Immature natural killer cell (primary cell): ENCODE measurements at regions not wholly inside any gene's neighbourhood (a gene's known extent, or its start where the extent isn't known, plus 50 kb on each side); places are given as distances from the start of the nearest gene placed in this dataset.
A peak's percentile ranks its signal among the peaks of the same experiment; 100 is the strongest.

ENCODE experiments used
- DNase-seq, 3 donors: peaks; one replicate each; pipeline ENCODE4 v3.0.0; 2022; ENCODE audit warnings: mixed read lengths in 1 of 3
- H3K27ac Mint-ChIP-seq, 6 donors: one replicate each; pipeline ENCODE4 v1.8.0; 2020; ENCODE audit warnings: mixed read lengths in 6 of 6, mild to moderate bottlenecking in 5 of 6, inconsistent platforms in 4 of 6, moderate library complexity in 3 of 6
- H3K27me3 Mint-ChIP-seq, 3 donors: one replicate each; pipeline ENCODE4 v1.8.0; 2020 to 2021; ENCODE audit warnings: low read depth in 3 of 3, mild to moderate bottlenecking in 3 of 3, mixed read lengths in 3 of 3, moderate library complexity in 3 of 3, inconsistent platforms in 1 of 3
- H3K36me3 Mint-ChIP-seq, 3 donors: one replicate each; pipeline ENCODE4 v1.8.0; 2020; ENCODE audit warnings: mixed read lengths in 3 of 3, inconsistent platforms in 2 of 3, mild to moderate bottlenecking in 2 of 3
- H3K4me1 Mint-ChIP-seq, 2 donors: one replicate each; pipeline ENCODE4 v1.8.0; 2020; ENCODE audit warnings: inconsistent platforms in 2 of 2, mild to moderate bottlenecking in 2 of 2, mixed read lengths in 2 of 2, moderate library complexity in 1 of 2
- H3K4me3 Mint-ChIP-seq, 5 donors: one replicate each; pipeline ENCODE4 v1.8.0; 2020; ENCODE audit warnings: mild to moderate bottlenecking in 5 of 5, mixed read lengths in 5 of 5, inconsistent platforms in 3 of 5, moderate library complexity in 3 of 5
- H3K9me3 Mint-ChIP-seq, 6 donors: one replicate each; pipeline ENCODE4 v1.8.0; 2020; ENCODE audit warnings: mild to moderate bottlenecking in 6 of 6, mixed read lengths in 6 of 6, inconsistent platforms in 4 of 6, moderate library complexity in 3 of 6

DNA sequence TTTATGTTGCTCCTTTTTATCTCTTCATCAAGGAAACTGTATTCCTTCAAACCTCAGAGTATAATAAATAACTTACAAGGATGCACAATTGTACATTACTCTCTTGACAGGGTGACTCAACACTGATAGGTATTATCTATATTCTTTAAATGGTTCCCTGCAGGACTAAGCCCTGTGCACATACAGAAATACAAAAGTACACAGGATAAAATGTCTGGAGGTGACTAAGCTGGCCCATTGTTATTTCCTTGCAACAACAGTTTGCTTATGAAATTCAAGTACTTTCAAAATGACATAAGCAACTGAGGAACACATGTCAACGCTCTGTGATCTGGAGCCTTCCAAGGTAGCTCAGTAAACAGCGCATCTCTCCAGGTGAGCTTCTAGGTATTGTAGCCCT is 83.8 kb upstream of the RPL34 start:
- H3K4me1 Mint-ChIP-seq, result peaks cover 33% of the 10 kb centered on the region in 2 donors
- no peak overlapping the region for H3K4me3 Mint-ChIP-seq
- DNase-seq, result no peak
- H3K9me3 Mint-ChIP-seq, result no peaks in the 10 kb centered on the region
- peaks cover 0 to 13% (median 4%) of the 10 kb centered on the region in 3 donors for H3K27me3 Mint-ChIP-seq
- peaks cover 0 to 11% (median 8%) of the 10 kb centered on the region in 3 donors for H3K36me3 Mint-ChIP-seq
- no peak overlapping the region for H3K27ac Mint-ChIP-seq

DNA sequence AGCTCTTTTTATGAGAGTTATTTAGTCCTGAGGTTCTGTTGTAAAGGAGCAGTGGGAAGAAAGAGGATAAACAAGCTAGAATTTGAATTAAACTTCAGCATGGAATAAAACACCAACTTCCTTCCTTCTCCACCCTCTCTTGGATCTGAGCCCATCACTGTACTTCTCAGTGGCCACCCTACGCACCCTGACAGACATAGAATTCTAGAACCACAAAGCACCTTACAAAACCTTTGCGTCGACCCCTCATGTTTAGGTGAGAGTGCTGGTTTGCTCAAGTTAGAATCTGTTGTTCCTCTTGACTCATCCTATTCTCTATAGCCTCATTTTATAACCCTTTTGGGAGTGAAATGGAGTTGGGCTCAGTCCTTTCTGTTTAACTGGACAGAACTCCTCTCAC is 84.6 kb upstream of the RPL34 start:
- Mint-ChIP-seq H3K27me3 (peaks cover 0 to 13% (median 4%) of the 10 kb centered on the region in 3 donors), H3K4me3 (no peak overlapping the region), H3K4me1 (peaks cover 41 to 42% of the 10 kb centered on the region in 2 donors), H3K36me3 (peaks cover 0 to 11% (median 8%) of the 10 kb centered on the region in 3 donors), H3K9me3 (no peaks in the 10 kb centered on the region), H3K27ac (peak overlapping the region in 1 of 6 donors; percentile 12)
- DNase-seq, result no peak

DNA sequence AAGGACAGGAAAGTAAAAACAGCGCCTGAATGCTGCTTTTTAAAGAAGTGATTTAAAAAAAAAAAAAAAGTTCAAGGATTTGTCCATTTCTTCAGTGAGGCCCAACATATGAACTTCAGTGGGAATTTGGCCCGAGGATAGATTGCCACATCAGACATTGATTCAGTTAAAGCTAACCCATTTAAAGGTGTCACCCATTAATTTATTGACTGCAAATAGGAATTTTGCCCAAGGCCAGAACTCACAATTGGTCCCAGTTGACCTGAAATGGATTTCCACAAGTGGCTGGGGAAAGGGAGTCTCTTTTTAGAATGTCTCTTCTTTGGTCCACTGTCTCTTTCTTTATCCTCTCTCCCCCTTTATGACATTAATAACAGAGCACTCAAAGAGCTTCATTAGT is 86.5 kb upstream of the RPL34 start:
- no peak for DNase-seq
- Mint-ChIP-seq H3K4me1 (peaks cover 45 to 58% of the 10 kb centered on the region in 2 donors), H3K9me3 (no peaks in the 10 kb centered on the region), H3K36me3 (peaks cover 0 to 11% (median 8%) of the 10 kb centered on the region in 3 donors), H3K4me3 (peak overlapping the region in 1 of 5 donors; percentile 71), H3K27me3 (peaks cover 0 to 13% (median 3%) of the 10 kb centered on the region in 3 donors), H3K27ac (no peak overlapping the region)

DNA sequence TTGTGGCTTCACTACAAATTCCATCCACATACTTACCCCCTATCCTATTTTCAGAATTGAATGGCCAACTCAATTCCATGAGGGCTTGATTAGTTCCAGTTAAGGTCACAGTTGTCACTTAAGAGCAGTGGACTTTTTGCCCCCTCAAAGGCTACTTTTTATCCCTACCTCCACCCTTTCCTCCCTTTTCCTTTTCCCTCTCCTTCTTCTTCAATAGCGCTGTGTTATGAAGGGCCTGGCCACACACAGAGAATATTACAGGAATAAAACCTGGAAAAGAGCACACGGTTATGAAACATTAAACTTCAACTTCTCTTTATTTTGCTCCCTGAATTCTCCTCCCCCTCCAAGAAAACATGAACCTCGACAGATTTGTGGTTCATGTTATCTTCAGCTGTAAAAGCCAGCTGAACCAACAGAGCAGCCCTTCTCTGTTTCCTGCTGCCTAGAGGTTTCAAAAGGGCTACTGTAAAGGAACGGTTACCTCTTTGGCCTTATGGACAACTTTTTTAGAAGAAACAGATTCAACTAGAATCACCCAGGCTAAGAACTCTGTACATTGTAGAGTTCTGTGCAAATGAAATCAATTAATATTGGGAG is 87.0 kb upstream of the RPL34 start:
- Mint-ChIP-seq H3K4me1 (peaks cover 49 to 63% of the 10 kb centered on the region in 2 donors), H3K27me3 (peaks cover 0 to 13% (median 3%) of the 10 kb centered on the region in 3 donors), H3K27ac (peak overlapping the region in 1 of 6 donors; percentile 25), H3K9me3 (no peaks in the 10 kb centered on the region), H3K4me3 (peak overlapping the region; percentile 33 to 71 (median 63)), H3K36me3 (peaks cover 0 to 11% (median 8%) of the 10 kb centered on the region in 3 donors)
- no peak for DNase-seq

DNA sequence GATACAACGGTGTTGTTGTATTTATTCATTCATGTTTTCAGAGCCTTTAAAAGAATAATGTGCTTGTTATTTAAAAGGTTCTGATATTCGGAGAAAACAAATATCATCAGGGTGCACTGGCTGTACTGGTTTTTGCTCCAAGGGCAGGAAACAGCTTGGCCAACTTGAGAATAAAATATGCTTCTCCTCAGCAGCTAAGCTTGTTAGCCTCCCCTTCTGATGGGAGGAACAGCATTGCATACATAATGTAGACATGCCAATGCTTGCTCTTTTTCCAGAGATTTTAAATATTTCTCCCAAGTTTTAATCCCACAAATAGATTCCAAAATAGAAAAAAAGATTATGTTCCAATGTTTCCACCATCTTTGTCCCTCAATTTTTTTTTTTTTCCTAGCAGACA is 87.6 kb upstream of the RPL34 start:
- DNase-seq, result no peak
- Mint-ChIP-seq H3K4me3 (peak overlapping the region; percentile 6 to 71 (median 64)), H3K27me3 (peaks cover 0 to 13% (median 3%) of the 10 kb centered on the region in 3 donors), H3K9me3 (no peaks in the 10 kb centered on the region), H3K36me3 (peaks cover 0 to 11% (median 4%) of the 10 kb centered on the region in 3 donors), H3K4me1 (peaks cover 56 to 69% of the 10 kb centered on the region in 2 donors), H3K27ac (no peak overlapping the region)

DNA sequence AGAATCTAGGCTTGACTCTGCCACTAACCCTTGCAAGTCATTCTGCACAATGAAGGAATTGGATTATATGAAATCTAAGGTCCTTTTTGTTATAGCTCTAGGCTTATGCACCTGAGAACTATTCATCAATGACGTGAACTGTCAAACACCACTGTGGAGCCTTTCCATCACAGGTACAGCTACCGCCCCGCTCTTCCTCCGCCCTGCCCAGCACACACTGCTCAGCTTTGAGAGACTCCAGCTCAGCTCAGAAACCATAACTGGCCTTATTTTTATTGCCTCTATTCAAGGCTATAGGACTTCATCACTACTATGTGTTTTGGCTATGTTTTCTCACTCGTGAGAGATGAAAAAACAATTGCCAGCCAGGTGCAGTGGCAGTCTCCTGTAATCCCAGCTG is 88.2 kb upstream of the RPL34 start:
- Mint-ChIP-seq H3K4me3 (peak overlapping the region; percentile 6 to 72 (median 64)), H3K36me3 (peaks cover 0 to 8% (median 0%) of the 10 kb centered on the region in 3 donors), H3K4me1 (peaks cover 61 to 75% of the 10 kb centered on the region in 2 donors), H3K9me3 (peaks cover 0 to 4% (median 0%) of the 10 kb centered on the region in 6 donors), H3K27ac (no peak overlapping the region), H3K27me3 (peaks cover 0 to 13% (median 3%) of the 10 kb centered on the region in 3 donors)
- no peak for DNase-seq

DNA sequence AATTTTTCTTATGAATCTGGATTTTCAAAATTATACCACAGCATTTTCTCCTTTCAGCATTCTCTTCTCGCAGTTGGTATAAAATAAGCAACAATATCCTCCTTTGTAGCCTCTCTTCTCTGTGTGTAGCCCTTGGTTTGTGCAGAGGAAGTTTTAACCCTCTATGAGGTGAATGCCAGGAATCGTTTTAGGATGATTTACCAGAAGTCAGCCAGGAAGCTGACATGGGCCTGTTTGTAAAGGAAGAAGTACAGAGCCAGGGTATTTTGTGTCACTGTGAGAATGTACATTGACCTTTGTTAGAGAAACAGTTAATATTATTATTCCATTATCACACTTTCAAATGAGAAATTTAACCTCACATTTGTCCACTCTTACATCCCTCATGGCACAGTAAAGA is 88.9 kb upstream of the RPL34 start:
- Mint-ChIP-seq H3K9me3 (peaks cover 0 to 4% (median 0%) of the 10 kb centered on the region in 6 donors), H3K27ac (peak overlapping the region in 3 of 6 donors; percentile 14 to 43 (median 37)), H3K4me1 (peaks cover 67 to 82% of the 10 kb centered on the region in 2 donors), H3K36me3 (peaks cover 0 to 7% (median 0%) of the 10 kb centered on the region in 3 donors), H3K4me3 (peak overlapping the region in 4 of 5 donors; percentile 15 to 72 (median 65)), H3K27me3 (peaks cover 0 to 13% (median 3%) of the 10 kb centered on the region in 3 donors)
- no peak for DNase-seq

DNA sequence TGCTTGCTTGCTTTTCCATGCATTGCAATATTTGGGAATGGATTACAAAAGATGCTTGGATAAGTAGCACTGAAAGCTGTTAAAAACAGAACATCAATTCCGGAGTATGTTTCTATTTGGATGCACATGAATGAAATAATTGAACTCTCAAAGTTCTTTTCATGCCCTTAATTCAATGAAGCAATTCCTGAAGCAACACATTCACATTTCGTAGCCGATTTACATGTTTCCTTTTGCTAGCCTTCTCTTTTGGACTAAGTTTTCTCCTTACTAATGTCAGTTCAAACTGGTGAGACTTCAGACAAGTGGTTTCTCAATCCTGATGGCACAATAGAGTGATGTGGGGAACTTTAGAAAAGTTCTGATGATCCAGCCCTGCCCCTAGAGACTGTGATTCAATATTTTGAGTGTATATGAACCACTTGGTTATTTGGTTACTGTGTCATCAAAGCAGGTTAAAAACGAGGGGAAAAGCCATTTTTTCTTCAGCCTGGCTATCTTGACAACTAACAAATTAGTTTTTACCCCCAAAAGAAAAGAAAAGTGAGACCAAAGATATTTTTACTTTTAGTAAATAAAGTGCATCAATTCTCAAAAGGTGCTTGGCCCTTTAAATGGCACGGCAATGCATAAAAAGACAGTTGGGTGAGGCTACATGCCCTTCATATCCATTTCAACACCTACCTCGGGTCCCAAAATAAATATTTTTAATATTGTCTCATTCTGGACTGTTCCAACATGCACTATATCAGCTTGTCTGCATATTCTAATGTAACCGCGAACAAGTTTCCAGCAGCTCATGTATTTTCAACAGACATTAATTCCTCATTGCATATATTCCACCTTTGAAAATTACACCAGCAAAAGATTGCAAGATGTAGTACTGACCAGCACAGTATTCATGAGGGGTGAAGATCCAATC is 90.1 kb upstream of the RPL34 start:
- no peak overlapping the region for H3K27ac Mint-ChIP-seq
- H3K9me3 Mint-ChIP-seq, result peaks cover 0 to 4% (median 0%) of the 10 kb centered on the region in 6 donors
- H3K27me3 Mint-ChIP-seq, result peaks cover 2 to 8% (median 3%) of the 10 kb centered on the region in 3 donors
- H3K4me1 Mint-ChIP-seq, result peaks cover 67 to 89% of the 10 kb centered on the region in 2 donors
- peaks cover under 1 to 7% (median 2%) of the 10 kb centered on the region in 3 donors for H3K36me3 Mint-ChIP-seq
- DNase-seq, result no peak
- no peak overlapping the region for H3K4me3 Mint-ChIP-seq

DNA sequence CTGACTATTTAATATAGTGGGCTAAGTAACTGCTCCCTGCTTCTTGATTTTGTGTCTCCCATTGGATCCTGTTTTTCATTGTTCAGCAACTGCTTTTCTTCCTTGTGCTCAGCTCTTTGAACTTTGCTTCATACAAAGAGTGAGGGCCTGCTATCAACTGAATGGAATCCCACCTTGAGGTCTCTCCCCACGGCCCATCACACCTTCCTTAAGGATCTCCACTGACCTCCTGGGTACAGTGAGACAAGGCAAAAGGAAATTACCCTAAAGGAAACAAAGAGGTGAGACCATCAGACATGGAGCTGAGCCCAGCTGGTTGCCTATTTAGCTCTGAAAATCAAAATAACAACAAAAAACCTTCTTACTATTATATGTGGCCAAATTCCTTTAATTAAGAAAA is 91.3 kb upstream of the RPL34 start:
- DNase-seq, result no peak
- peaks cover 68 to 88% of the 10 kb centered on the region in 2 donors for H3K4me1 Mint-ChIP-seq
- peaks cover 2 to 6% (median 3%) of the 10 kb centered on the region in 3 donors for H3K27me3 Mint-ChIP-seq
- H3K4me3 Mint-ChIP-seq, result peak overlapping the region in 1 of 5 donors; percentile 7
- H3K9me3 Mint-ChIP-seq, result peaks cover 0 to 4% (median 0%) of the 10 kb centered on the region in 6 donors
- H3K36me3 Mint-ChIP-seq, result peaks cover 5 to 11% (median 7%) of the 10 kb centered on the region in 3 donors
- peak overlapping the region in 1 of 6 donors; percentile 16 for H3K27ac Mint-ChIP-seq

DNA sequence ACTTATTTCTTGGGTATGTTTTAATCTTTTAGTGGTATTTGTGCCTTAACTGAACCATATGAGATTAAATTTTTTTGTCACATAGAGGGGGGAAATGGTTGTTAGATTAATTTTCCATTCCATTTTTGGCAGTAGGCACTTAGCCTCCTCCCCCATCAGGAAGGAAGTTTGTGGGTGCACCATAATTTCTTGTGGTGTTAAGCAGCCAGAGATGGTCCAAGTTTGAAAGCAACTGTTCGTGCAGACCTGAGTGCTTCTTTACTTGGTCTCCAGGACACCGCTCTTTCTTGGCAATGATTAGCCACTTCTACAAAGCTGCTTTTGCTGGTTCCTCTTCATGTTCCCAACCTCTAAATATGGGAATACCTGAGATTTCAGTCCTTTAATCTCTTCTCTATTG is 92.7 kb upstream of the RPL34 start:
- Mint-ChIP-seq H3K27ac (peak overlapping the region; percentile 19 to 88 (median 68)), H3K4me1 (peaks cover 55 to 74% of the 10 kb centered on the region in 2 donors), H3K9me3 (peaks cover 0 to 4% (median 0%) of the 10 kb centered on the region in 6 donors), H3K4me3 (peak overlapping the region; percentile 63 to 76 (median 70)), H3K36me3 (peaks cover 4 to 7% (median 5%) of the 10 kb centered on the region in 3 donors), H3K27me3 (peaks cover 0 to 3% (median 2%) of the 10 kb centered on the region in 3 donors)
- peak; percentile 17 to 23 (median 21) for DNase-seq

DNA sequence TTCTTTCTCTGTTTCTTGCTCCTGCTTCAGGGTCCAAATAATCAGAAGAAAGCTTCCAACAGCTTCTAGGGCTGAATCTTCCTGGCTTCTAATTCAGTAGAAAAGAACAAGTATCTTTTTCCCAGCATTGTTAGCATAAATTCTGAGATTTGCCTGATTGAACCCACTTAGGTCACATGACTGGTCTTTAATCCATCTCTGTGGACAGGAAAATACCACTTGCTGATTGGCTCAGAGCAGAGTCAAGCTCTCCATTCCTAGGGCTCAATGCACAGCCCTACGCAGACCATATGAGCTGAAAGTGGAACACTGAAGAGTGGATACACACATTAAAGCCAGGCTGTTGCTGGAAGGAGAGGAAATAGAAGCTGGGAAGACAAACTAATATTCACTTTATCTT is 99.6 kb upstream of the RPL34 start:
- Mint-ChIP-seq H3K27ac (no peak overlapping the region), H3K4me1 (peaks cover 14 to 22% of the 10 kb centered on the region in 2 donors), H3K27me3 (peaks cover 1 to 9% (median 1%) of the 10 kb centered on the region in 3 donors)

DNA sequence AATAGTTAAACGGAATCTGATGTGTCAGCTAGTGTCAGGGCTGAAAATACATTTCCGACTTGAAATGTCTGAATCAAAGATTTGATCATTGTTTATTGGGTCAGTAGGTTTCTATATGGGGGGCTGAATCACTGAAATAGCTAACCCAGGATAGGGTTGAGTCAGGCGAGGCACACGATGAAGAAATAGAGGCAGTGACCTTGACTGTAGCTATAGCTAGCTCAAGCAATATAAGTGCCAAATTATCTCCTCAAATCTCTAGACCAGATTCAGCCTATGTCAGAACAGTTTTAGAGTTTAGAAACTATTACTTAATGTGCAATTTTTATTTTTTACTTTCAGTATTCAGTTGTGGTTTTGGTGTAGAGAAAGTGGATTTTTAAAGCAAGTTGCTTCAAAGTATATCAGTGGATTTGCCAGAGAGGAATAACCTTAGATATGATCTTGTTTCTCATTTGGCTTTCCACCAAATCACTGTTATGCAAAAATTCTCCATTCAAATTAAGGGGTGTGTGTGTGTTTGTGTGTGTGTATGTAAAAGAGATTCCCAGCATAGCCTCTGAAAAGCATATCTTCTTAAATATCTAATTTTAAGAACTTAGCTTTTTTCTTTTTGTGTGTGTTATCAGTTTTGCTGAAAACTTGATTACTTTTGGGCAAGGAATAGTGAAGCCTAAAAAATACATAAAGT is 100.3 kb upstream of the RPL34 start:
- H3K27me3 Mint-ChIP-seq, result peaks cover 1 to 9% (median 1%) of the 10 kb centered on the region in 3 donors
- H3K27ac Mint-ChIP-seq, result peak overlapping the region in 2 of 6 donors; percentile 9 to 69
- DNase-seq, result no peak
- H3K9me3 Mint-ChIP-seq, result peaks cover 0 to 2% (median 0%) of the 10 kb centered on the region in 6 donors
- peaks cover 3 to 7% (median 5%) of the 10 kb centered on the region in 3 donors for H3K36me3 Mint-ChIP-seq
- H3K4me1 Mint-ChIP-seq, result peaks cover 13 to 14% of the 10 kb centered on the region in 2 donors
- no peak overlapping the region for H3K4me3 Mint-ChIP-seq

More for the DNA sequence above, 99.6 kb upstream of the RPL34 start:
- Mint-ChIP-seq H3K4me3 (no peak overlapping the region), H3K9me3 (peaks cover 0 to 2% (median 0%) of the 10 kb centered on the region in 6 donors), H3K36me3 (peaks cover 4 to 10% (median 7%) of the 10 kb centered on the region in 3 donors)
- DNase-seq, result no peak
